MCF 10A (cell line): ENCODE measurements at regions not wholly inside any gene's neighbourhood (a gene's known extent, or its start where the extent isn't known, plus 50 kb on each side); places are given as distances from the start of the nearest gene placed in this dataset.

ENCODE experiments used
- BruUV-seq: library from RNA; stranded (reverse); fragments of 400-500 nt; replicated peaks from 2 replicates; lab custom pipeline; 2021; lab: Mats Ljungman, UMichigan
- CTCF ChIA-PET: fragments of 300-600 bp; sonication (Branson Sonifier 250); formaldehyde crosslinking; extraction: SDS; loops from one replicate; lab custom pipeline; 2021; ENCODE audit warnings: antibody characterized with exemption, inconsistent platforms; lab: Yijun Ruan, JAX
- POLR2A ChIA-PET: fragments of 300-600, 350-650 bp; sonication (Branson Sonifier 250); formaldehyde crosslinking; extraction: SDS; loops from one replicate; lab custom pipeline; 2020; ENCODE audit warnings: antibody characterized with exemption, inconsistent platforms; lab: Yijun Ruan, JAX
- DNase-seq: peaks from one replicate; pipeline ENCODE4 v3.0.0-alpha.2; 2018; ENCODE audit not compliant: unreplicated experiment
- H3K27ac Mint-ChIP-seq: one replicate; pipeline ENCODE4 v1.8.0; 2022; ENCODE audit warnings: mild to moderate bottlenecking, low read depth, mixed read lengths; ENCODE audit not compliant: unreplicated experiment
- H3K27me3 Mint-ChIP-seq: one replicate; pipeline ENCODE4 v1.8.0; 2022; ENCODE audit warnings: mixed read lengths; ENCODE audit not compliant: insufficient read depth, unreplicated experiment
- H3K36me3 Mint-ChIP-seq: one replicate; pipeline ENCODE4 v1.8.0; 2022; ENCODE audit warnings: mild to moderate bottlenecking, moderate library complexity, mixed read lengths; ENCODE audit not compliant: insufficient read depth, unreplicated experiment
- H3K4me1 Mint-ChIP-seq: one replicate; pipeline ENCODE4 v1.8.0; 2022; ENCODE audit warnings: mixed read lengths; ENCODE audit not compliant: insufficient read depth, unreplicated experiment
- H3K4me3 Mint-ChIP-seq: one replicate; pipeline ENCODE4 v1.8.0; 2022; ENCODE audit warnings: mild to moderate bottlenecking, moderate library complexity, mixed read lengths; ENCODE audit not compliant: unreplicated experiment
- H3K9me3 Mint-ChIP-seq: one replicate; pipeline ENCODE4 v1.8.0; 2022; ENCODE audit warnings: mixed read lengths; ENCODE audit not compliant: unreplicated experiment
- CTCF ChIP-seq: fragments of 200-600 bp; IDR thresholded peaks from one replicate; pipeline ENCODE4 v1.8.0; 2022; ENCODE audit warnings: antibody characterized with exemption, mild to moderate bottlenecking; ENCODE audit not compliant: unreplicated experiment
- intact Hi-C: fragments of 100-400 bp; cut with micrococcal nuclease; formaldehyde crosslinking; loops from 2 replicates; pipeline ENCODE4 v1.14.1; 2022

GRCh38 chr11:76279038-76279437 lies 72.7 kb upstream of the WNT11 start:
- POLR2A ChIA-PET, result interaction anchor here (0.7 kb wide), 1 partner anchor 20 kb away, joined by 4 read pairs; no protein-coding TSS in a partner anchor
- no peak for DNase-seq
- no peak for TF ChIP-seq CTCF
- Mint-ChIP-seq H3K27me3 (no peaks in the 10 kb centered on the region), H3K27ac (no peak overlapping the region), H3K36me3 (no peaks in the 10 kb centered on the region), H3K4me1 (no peaks in the 10 kb centered on the region), H3K9me3 (no peaks in the 10 kb centered on the region), H3K4me3 (no peak overlapping the region)
- CTCF ChIA-PET, result no interaction called here
- BruUV-seq, result no TSS peak
- intact Hi-C loops, result no loop called here

- no peak overlapping the region for H3K4me3 Mint-ChIP-seq
- ChIA-PET POLR2A (no interaction called here), CTCF (no interaction called here)
- no peak overlapping the region for H3K27ac Mint-ChIP-seq
- H3K27me3 Mint-ChIP-seq, result no peaks in the 10 kb centered on the region
- H3K4me1 Mint-ChIP-seq, result no peaks in the 10 kb centered on the region
- no TSS peak for BruUV-seq
- no peak for DNase-seq
- intact Hi-C loops, result no loop called here
- no peaks in the 10 kb centered on the region for H3K9me3 Mint-ChIP-seq
- no peaks in the 10 kb centered on the region for H3K36me3 Mint-ChIP-seq
- TF ChIP-seq CTCF, result no peak
Measured at GRCh38 chr11:76278526-76278925, 72.2 kb upstream of the WNT11 start.

- ChIA-PET POLR2A (interaction anchor here (0.6 kb wide), 1 partner anchor 391 kb away, joined by 3 read pairs; no protein-coding TSS in a partner anchor), CTCF (no interaction called here)
- Mint-ChIP-seq H3K4me3 (no peak overlapping the region), H3K27ac (no peak overlapping the region), H3K27me3 (no peaks in the 10 kb centered on the region), H3K9me3 (no peaks in the 10 kb centered on the region), H3K36me3 (no peaks in the 10 kb centered on the region), H3K4me1 (no peaks in the 10 kb centered on the region)
- intact Hi-C loops, result no loop called here
- TF ChIP-seq CTCF, result no peak
- no TSS peak for BruUV-seq
- DNase-seq, result no peak
Measured at GRCh38 chr11:76277298-76278175, 71.2 kb upstream of the WNT11 start.

- ChIA-PET POLR2A (interaction anchor here (0.6 kb wide), 1 partner anchor 390 kb away, joined by 3 read pairs; no protein-coding TSS in a partner anchor), CTCF (interaction anchor here (0.8 kb wide), 1 partner anchor 67 kb away, joined by 3 read pairs; no protein-coding TSS in a partner anchor)
- TF ChIP-seq CTCF, result no peak
- Mint-ChIP-seq H3K27me3 (no peaks in the 10 kb centered on the region), H3K27ac (no peak overlapping the region), H3K4me1 (no peaks in the 10 kb centered on the region), H3K9me3 (no peaks in the 10 kb centered on the region), H3K36me3 (no peaks in the 10 kb centered on the region), H3K4me3 (no peak overlapping the region)
- no peak for DNase-seq
- no TSS peak for BruUV-seq
- intact Hi-C loops, result no loop called here
Measured at GRCh38 chr11:76276781-76277155, 70.5 kb upstream of the WNT11 start.
